H1 (cell line): ENCODE measurements at regions not wholly inside any gene's neighbourhood (a gene's known extent, or its start where the extent isn't known, plus 50 kb on each side); places are given as distances from the start of the nearest gene placed in this dataset.

Source experiments
- CHD1 ChIP-seq: IDR thresholded peaks from 2 replicates; pipeline ENCODE4 v1.6.1; 2012; ENCODE audit warnings: low read depth, low read length, improper control_type of control experiment
- RNF2 ChIP-seq: fragments of 200-900, 300-1000 bp; sonication (generic); IDR thresholded peaks from 2 replicates; pipeline ENCODE4 v1.7.1; 2016; ENCODE audit warnings: borderline replicate concordance, low read depth, mild to moderate bottlenecking, antibody characterized with exemption, low read length; ENCODE audit not compliant: poor library complexity, severe bottlenecking; ENCODE audit errors: missing control alignments

- TF ChIP-seq RNF2, result no peak
- TF ChIP-seq CHD1, result no peak
Measured at GRCh38 chr9:12502520-12502919, 190.7 kb upstream of the TYRP1 start (continued).
